Glutamatergic neuron (in vitro differentiated cells): ENCODE measurements at regions not wholly inside any gene's neighbourhood (a gene's known extent, or its start where the extent isn't known, plus 50 kb on each side); places are given as distances from the start of the nearest gene placed in this dataset.

Experiments used
- DNase-seq: peaks from one replicate; pipeline ENCODE4 v3.0.0; 2022
- H3K27ac Mint-ChIP-seq: one replicate; pipeline ENCODE4 v1.8.0; 2020; ENCODE audit warnings: mild to moderate bottlenecking, mixed read lengths, inconsistent platforms; ENCODE audit not compliant: unreplicated experiment
- H3K27me3 Mint-ChIP-seq: one replicate; pipeline ENCODE4 v1.8.0; 2020; ENCODE audit warnings: mild to moderate bottlenecking, moderate library complexity, mixed read lengths, inconsistent platforms; ENCODE audit not compliant: unreplicated experiment
- H3K36me3 Mint-ChIP-seq: one replicate; pipeline ENCODE4 v1.8.0; 2020; ENCODE audit warnings: mild to moderate bottlenecking, mixed read lengths, inconsistent platforms; ENCODE audit not compliant: unreplicated experiment
- H3K4me1 Mint-ChIP-seq: one replicate; pipeline ENCODE4 v1.8.0; 2020; ENCODE audit warnings: mild to moderate bottlenecking, low read depth, mixed read lengths, inconsistent platforms; ENCODE audit not compliant: unreplicated experiment
- H3K4me3 Mint-ChIP-seq: one replicate; pipeline ENCODE4 v1.8.0; 2020; ENCODE audit warnings: mild to moderate bottlenecking, mixed read lengths, inconsistent platforms; ENCODE audit not compliant: unreplicated experiment
- H3K9me3 Mint-ChIP-seq: one replicate; pipeline ENCODE4 v1.8.0; 2020; ENCODE audit warnings: mild to moderate bottlenecking, moderate library complexity, mixed read lengths, inconsistent platforms; ENCODE audit not compliant: unreplicated experiment
- CTCF ChIP-seq: fragments of 200-600 bp; sonication (generic); IDR thresholded peaks from one replicate; pipeline ENCODE4 v1.5.0; 2021; ENCODE audit not compliant: partially characterized antibody, unreplicated experiment

- no peak for TF ChIP-seq CTCF
These were observed 672.8 kb downstream of the PCDH7 start for GRCh38 chr4:31392923-31393322.

GRCh38 chr4:31408121-31408520 lies 688.0 kb downstream of the PCDH7 start:
- Mint-ChIP-seq H3K4me3 (no peak overlapping the region), H3K27me3 (no peaks in the 10 kb centered on the region), H3K9me3 (no peaks in the 10 kb centered on the region), H3K27ac (no peak overlapping the region), H3K4me1 (no peaks in the 10 kb centered on the region), H3K36me3 (no peaks in the 10 kb centered on the region)
- DNase-seq, result no peak
- TF ChIP-seq CTCF, result no peak

More at GRCh38 chr4:31392923-31393322, 672.8 kb downstream of the PCDH7 start:
- Mint-ChIP-seq H3K36me3 (no peaks in the 10 kb centered on the region), H3K27me3 (no peaks in the 10 kb centered on the region), H3K4me1 (no peaks in the 10 kb centered on the region), H3K27ac (no peak overlapping the region), H3K9me3 (no peaks in the 10 kb centered on the region), H3K4me3 (no peak overlapping the region)
- no peak for DNase-seq

GRCh38 chr4:31411565-31411964 lies 691.4 kb downstream of the PCDH7 start:
- Mint-ChIP-seq H3K36me3 (no peaks in the 10 kb centered on the region), H3K4me3 (no peak overlapping the region)
- TF ChIP-seq CTCF, result no peak

GRCh38 chr4:31415629-31416028 lies 695.5 kb downstream of the PCDH7 start:
- Mint-ChIP-seq H3K9me3 (peaks cover 2% of the 10 kb centered on the region), H3K27ac (no peak overlapping the region)
- TF ChIP-seq CTCF, result no peak

More at GRCh38 chr4:31411565-31411964, 691.4 kb downstream of the PCDH7 start:
- DNase-seq, result no peak
- Mint-ChIP-seq H3K4me1 (no peaks in the 10 kb centered on the region), H3K27me3 (no peaks in the 10 kb centered on the region), H3K27ac (no peak overlapping the region), H3K9me3 (peaks cover 2% of the 10 kb centered on the region)

GRCh38 chr4:31416498-31416897 lies 696.3 kb downstream of the PCDH7 start:
- no peak for TF ChIP-seq CTCF
- Mint-ChIP-seq H3K27ac (no peak overlapping the region), H3K9me3 (peaks cover 2% of the 10 kb centered on the region), H3K36me3 (no peaks in the 10 kb centered on the region), H3K4me3 (no peak overlapping the region), H3K4me1 (no peaks in the 10 kb centered on the region), H3K27me3 (no peaks in the 10 kb centered on the region)
- DNase-seq, result no peak

More at GRCh38 chr4:31415629-31416028, 695.5 kb downstream of the PCDH7 start:
- no peak for DNase-seq
- Mint-ChIP-seq H3K36me3 (no peaks in the 10 kb centered on the region), H3K4me1 (no peaks in the 10 kb centered on the region), H3K4me3 (no peak overlapping the region), H3K27me3 (no peaks in the 10 kb centered on the region)
